PC-9 (cell line): ENCODE measurements at regions not wholly inside any gene's neighbourhood (a gene's known extent, or its start where the extent isn't known, plus 50 kb on each side); places are given as distances from the start of the nearest gene placed in this dataset.

Source experiments
- BruUV-seq: library from RNA; stranded (reverse); fragments of 400-500 nt; replicated peaks from 2 replicates; lab custom pipeline; 2021; lab: Mats Ljungman, UMichigan
- CTCF ChIA-PET: fragments of 300-600 bp; sonication (Branson Sonifier 250); formaldehyde crosslinking; loops from one replicate; lab custom pipeline; 2022; ENCODE audit warnings: antibody characterized with exemption; lab: Charles Lee
- POLR2A ChIA-PET: fragments of 300-600 bp; sonication (Branson Sonifier 250); formaldehyde crosslinking; loops from one replicate; lab custom pipeline; 2022; ENCODE audit warnings: antibody characterized with exemption; ENCODE audit not compliant: unreplicated experiment; lab: Charles Lee
- DNase-seq, 2 experiments: peaks; one replicate each; pipeline versions ENCODE4 v3.0.0 to v3.0.0-alpha.2; 2015 to 2022; ENCODE audit warnings: mixed read lengths in 1 of 2
- H2AFZ ChIP-seq: fragments of 200-600 bp; sonication (generic); 2 replicates; pipeline ENCODE4 v1.8.1; 2017; ENCODE audit warnings: antibody characterized with exemption
- H3F3A ChIP-seq: fragments of 200-600 bp; sonication (generic); 2 replicates; pipeline ENCODE4 v1.8.1; 2017; ENCODE audit warnings: antibody characterized with exemption, mild to moderate bottlenecking, low read depth; ENCODE audit not compliant: insufficient read depth
- H3K27ac ChIP-seq: fragments of 200-600 bp; sonication (generic); 2 replicates; pipeline ENCODE4 v1.6.1; 2016; ENCODE audit warnings: mixed run types
- H3K27me3 ChIP-seq: fragments of 200-600 bp; sonication (generic); 2 replicates; pipeline ENCODE4 v1.6.1; 2016; ENCODE audit warnings: low read depth, mixed run types; ENCODE audit not compliant: insufficient read depth
- H3K36me3 ChIP-seq: fragments of 200-600 bp; sonication (generic); 2 replicates; pipeline ENCODE4 v1.6.1; 2016; ENCODE audit warnings: low read depth, mixed run types
- H3K4me1 ChIP-seq: fragments of 200-600 bp; sonication (generic); replicated peaks from 2 replicates; pipeline ENCODE4 v1.6.1; 2016; ENCODE audit warnings: mixed run types; ENCODE audit not compliant: insufficient read depth
- H3K4me2 ChIP-seq: fragments of 200-600 bp; sonication (generic); 2 replicates; pipeline ENCODE4 v1.6.1; 2017; ENCODE audit warnings: mixed run types
- H3K4me3 ChIP-seq: fragments of 200-600 bp; sonication (generic); 2 replicates; pipeline ENCODE4 v1.6.1; 2016; ENCODE audit warnings: mixed run types
- H3K79me2 ChIP-seq: fragments of 200-600 bp; sonication (generic); 2 replicates; pipeline ENCODE4 v1.6.1; 2017; ENCODE audit warnings: low read depth, mixed run types
- H3K9me2 ChIP-seq: fragments of 200-600 bp; sonication (generic); 2 replicates; pipeline ENCODE4 v1.8.1; 2017; ENCODE audit warnings: mild to moderate bottlenecking; ENCODE audit not compliant: insufficient read depth
- H3K9me3 ChIP-seq: fragments of 200-600 bp; sonication (generic); 2 replicates; pipeline ENCODE4 v1.8.1; 2016; ENCODE audit warnings: low read depth; ENCODE audit not compliant: insufficient read depth
- H4K20me1 ChIP-seq: fragments of 200-600 bp; sonication (generic); 2 replicates; pipeline ENCODE4 v1.8.1; 2017; ENCODE audit not compliant: insufficient read depth
- CTCF ChIP-seq: fragments of 200-600 bp; sonication (generic); conservative IDR thresholded peaks from 2 replicates; pipeline ENCODE4 v1.6.1; 2017; ENCODE audit warnings: mixed run types, antibody characterized with exemption, mild to moderate bottlenecking, moderate library complexity
- EZH2 ChIP-seq: fragments of 200-600 bp; sonication (generic); IDR thresholded peaks from 2 replicates; pipeline ENCODE4 v1.8.0; 2017; ENCODE audit warnings: antibody characterized with exemption, low read depth
- intact Hi-C: fragments of 100-400 bp; cut with micrococcal nuclease; formaldehyde crosslinking; loops from one replicate; pipeline ENCODE4 v1.10.0; 2022; ENCODE audit not compliant: unreplicated experiment

- CTCF ChIA-PET, result interaction anchor here (0.7 kb wide), 1 partner anchor 410 kb away, joined by 11 read pairs; no protein-coding TSS in a partner anchor
- no peak for DNase-seq
- Histone ChIP-seq H3K9me2 (no peaks in the 10 kb centered on the region; the same call in 1 of the 2 replicates), H3K4me1 (no peaks in the 10 kb centered on the region), H3K27me3 (peaks cover 87% of the 10 kb centered on the region), H3K4me3 (no peak overlapping the region), H3K9me3 (peaks cover 2% of the 10 kb centered on the region; the same call in 1 of the 2 replicates), H3K36me3 (no peaks in the 10 kb centered on the region), H3F3A (no peaks in the 10 kb centered on the region), H2AFZ (no peak overlapping the region), H3K79me2 (no peaks in the 10 kb centered on the region), H3K4me2 (no peak overlapping the region), H3K27ac (no peak overlapping the region), H4K20me1 (no peaks in the 10 kb centered on the region)
- no peak for TF ChIP-seq EZH2
- no peak for TF ChIP-seq CTCF
- POLR2A ChIA-PET, result no interaction called here
- intact Hi-C loops, result no loop called here
- BruUV-seq, result no TSS peak
Observed at GRCh38 chr22:47422736-47423135, 660.3 kb downstream of the TBC1D22A start.

GRCh38 chr22:47421846-47422245 lies 659.4 kb downstream of the TBC1D22A start:
- no peaks in the 10 kb centered on the region for H3K79me2 ChIP-seq
- ChIA-PET CTCF (interaction anchor here (0.7 kb wide), 1 partner anchor 409 kb away, joined by 11 read pairs; no protein-coding TSS in a partner anchor), POLR2A (no interaction called here)
- H4K20me1 ChIP-seq, result no peaks in the 10 kb centered on the region
- no peaks in the 10 kb centered on the region for H3F3A ChIP-seq
- H3K4me2 ChIP-seq, result no peak overlapping the region
- H3K27ac ChIP-seq, result no peak overlapping the region
- intact Hi-C loops, result no loop called here
- H3K4me1 ChIP-seq, result no peaks in the 10 kb centered on the region
- H2AFZ ChIP-seq, result no peak overlapping the region
- no peaks in the 10 kb centered on the region for H3K9me3 ChIP-seq
- H3K27me3 ChIP-seq, result peaks cover 83% of the 10 kb centered on the region
- DNase-seq, result no peak
- no peaks in the 10 kb centered on the region for H3K36me3 ChIP-seq
- H3K9me2 ChIP-seq, result no peaks in the 10 kb centered on the region; the same call in 1 of the 2 replicates
- H3K4me3 ChIP-seq, result no peak overlapping the region
- TF ChIP-seq CTCF (no peak), EZH2 (no peak)
- BruUV-seq, result no TSS peak

GRCh38 chr22:47420211-47420610 lies 657.8 kb downstream of the TBC1D22A start:
- no peaks in the 10 kb centered on the region for H3K79me2 ChIP-seq
- intact Hi-C loops, result no loop called here
- H3K27me3 ChIP-seq, result peaks cover 83% of the 10 kb centered on the region
- no peak for DNase-seq
- H2AFZ ChIP-seq, result no peak overlapping the region
- no peak overlapping the region for H3K27ac ChIP-seq
- no peaks in the 10 kb centered on the region for H3K4me1 ChIP-seq
- H3F3A ChIP-seq, result no peaks in the 10 kb centered on the region
- TF ChIP-seq CTCF (no peak), EZH2 (no peak)
- H3K9me3 ChIP-seq, result no peaks in the 10 kb centered on the region; the same call in 1 of the 2 replicates
- H3K9me2 ChIP-seq, result no peaks in the 10 kb centered on the region
- H3K4me3 ChIP-seq, result no peak overlapping the region
- no peak overlapping the region for H3K4me2 ChIP-seq
- ChIA-PET POLR2A (no interaction called here), CTCF (no interaction called here)
- no TSS peak for BruUV-seq
- H3K36me3 ChIP-seq, result no peaks in the 10 kb centered on the region
- no peaks in the 10 kb centered on the region for H4K20me1 ChIP-seq
